Fibroblast of skin of scalp (primary cell): ENCODE measurements at regions not wholly inside any gene's neighbourhood (a gene's known extent, or its start where the extent isn't known, plus 50 kb on each side); places are given as distances from the start of the nearest gene placed in this dataset.
A peak's percentile ranks its signal among the peaks of the same experiment; 100 is the strongest.

Experiments used
- DNase-seq: peaks from one replicate; pipeline ENCODE4 v3.0.0-alpha.2; 2013

- DNase-seq = peak; percentile 76
Observed at GRCh38 chr2:177148477-177149154, 64.0 kb upstream of the HNRNPA3 start.

- no peak for DNase-seq
Observed at GRCh38 chr2:177149155-177149503, 63.5 kb upstream of the HNRNPA3 start.

- no peak for DNase-seq
Observed at GRCh38 chr2:177153805-177154204, 58.8 kb upstream of the HNRNPA3 start.

GRCh38 chr2:177154809-177155208, 57.8 kb upstream of the HNRNPA3 start:
- DNase-seq = no peak

- no peak for DNase-seq
Observed at GRCh38 chr2:177155631-177156030, 57.0 kb upstream of the HNRNPA3 start.

GRCh38 chr2:177161741-177162460, 50.7 kb upstream of the HNRNPA3 start:
- DNase-seq = peak; percentile 39
